Liver (tissue), 8 donors: ENCODE measurements at regions not wholly inside any gene's neighbourhood (a gene's known extent, or its start where the extent isn't known, plus 50 kb on each side); places are given as distances from the start of the nearest gene placed in this dataset.

Experiments used
- DNase-seq: peaks from one replicate; pipeline ENCODE4 v3.0.0-alpha.2; 2017; ENCODE audit warnings: low spot score
- H3K27ac ChIP-seq, 2 donors: one replicate each; pipeline ENCODE4 v1.7.0; 2013; ENCODE audit warnings: inconsistent platforms in 2 of 2, low read length in 2 of 2, control low read depth in 1 of 2, low read depth in 1 of 2, mild to moderate bottlenecking in 1 of 2
- H3K27me3 ChIP-seq, 4 donors: one replicate each; pipeline versions ENCODE4 v1.6.1 to v1.7.0; 2013; ENCODE audit warnings: low read length in 3 of 4, inconsistent platforms in 1 of 4, mild to moderate bottlenecking in 1 of 4, moderate library complexity in 1 of 4; ENCODE audit not compliant: control insufficient read depth in 4 of 4, insufficient read depth in 4 of 4
- H3K36me3 ChIP-seq, 4 donors: one replicate each; pipeline versions ENCODE4 v1.6.1 to v1.7.0; 2013; ENCODE audit warnings: low read length in 3 of 4, mild to moderate bottlenecking in 3 of 4, low read depth in 1 of 4, moderate library complexity in 1 of 4; ENCODE audit not compliant: control insufficient read depth in 4 of 4, insufficient read depth in 3 of 4
- H3K4me1 ChIP-seq, 4 donors: one replicate each; pipeline versions ENCODE4 v1.6.1 to v1.7.0; 2013; ENCODE audit warnings: low read length in 3 of 4, mild to moderate bottlenecking in 3 of 4, moderate library complexity in 1 of 4; ENCODE audit not compliant: control insufficient read depth in 4 of 4, insufficient read depth in 4 of 4
- H3K4me3 ChIP-seq, 3 donors: one replicate each; pipeline versions ENCODE4 v1.6.1 to v1.7.0; 2013; ENCODE audit warnings: low read length in 3 of 3, control low read depth in 1 of 3, low read depth in 1 of 3, mild to moderate bottlenecking in 1 of 3
- H3K9ac ChIP-seq, 2 donors: one replicate each; pipeline ENCODE4 v1.7.0; 2013; ENCODE audit warnings: low read length in 2 of 2, mild to moderate bottlenecking in 2 of 2, moderate library complexity in 2 of 2, control low read depth in 1 of 2, low read depth in 1 of 2
- H3K9me3 ChIP-seq, 4 donors: one replicate each; pipeline versions ENCODE4 v1.6.1 to v1.7.0; 2013; ENCODE audit warnings: low read length in 3 of 4; ENCODE audit not compliant: control insufficient read depth in 4 of 4
- ATF3 ChIP-seq: IDR thresholded peaks from 2 replicates; pipeline ENCODE4 v1.6.1; 2016; ENCODE audit warnings: antibody characterized with exemption
- CTCF ChIP-seq: fragments of 150-350 bp; IDR thresholded peaks from 2 replicates; pipeline ENCODE4 v1.5.1; 2017; ENCODE audit warnings: improper control_type of control experiment, low read depth, low read length; ENCODE audit not compliant: missing input control
- EGR1 ChIP-seq, 2 donors: IDR thresholded peaks; 2 replicates each; pipeline ENCODE4 v1.6.1; 2016 to 2018; ENCODE audit warnings: antibody characterized with exemption in 2 of 2, low read depth in 2 of 2
- FOXA1 ChIP-seq: IDR thresholded peaks from 2 replicates; pipeline ENCODE4 v1.6.1; 2016; ENCODE audit warnings: antibody characterized with exemption
- FOXA2 ChIP-seq: IDR thresholded peaks from 2 replicates; pipeline ENCODE4 v1.6.1; 2016; ENCODE audit warnings: antibody characterized with exemption
- GABPA ChIP-seq, 2 donors: IDR thresholded peaks in 1 of 2; conservative IDR thresholded peaks in 1 of 2; 2 replicates each; pipeline ENCODE4 v1.6.1; 2016; ENCODE audit warnings: antibody characterized with exemption in 2 of 2, mild to moderate bottlenecking in 1 of 2, moderate library complexity in 1 of 2
- HNF4A ChIP-seq, 2 donors: conservative IDR thresholded peaks; 2 replicates each; pipeline ENCODE4 v1.6.1; 2016; ENCODE audit warnings: antibody characterized with exemption in 2 of 2, mild to moderate bottlenecking in 2 of 2
- HNF4G ChIP-seq: IDR thresholded peaks from 2 replicates; pipeline ENCODE4 v1.6.1; 2016; ENCODE audit warnings: antibody characterized with exemption
- MAX ChIP-seq: IDR thresholded peaks from 2 replicates; pipeline ENCODE4 v1.6.1; 2016; ENCODE audit warnings: antibody characterized with exemption
- NR2F2 ChIP-seq: IDR thresholded peaks from 2 replicates; pipeline ENCODE4 v1.6.1; 2016; ENCODE audit warnings: antibody characterized with exemption
- RAD21 ChIP-seq, 2 donors: IDR thresholded peaks; 2 replicates each; pipeline ENCODE4 v1.6.1; 2016; ENCODE audit warnings: antibody characterized with exemption in 2 of 2, mild to moderate bottlenecking in 2 of 2
- RXRA ChIP-seq, 2 donors: IDR thresholded peaks; 2 replicates each; pipeline ENCODE4 v1.6.1; 2017 to 2018; ENCODE audit warnings: antibody characterized with exemption in 2 of 2, mild to moderate bottlenecking in 1 of 2
- SP1 ChIP-seq: IDR thresholded peaks from 2 replicates; pipeline ENCODE4 v1.6.1; 2018; ENCODE audit warnings: antibody characterized with exemption, mild to moderate bottlenecking
- TAF1 ChIP-seq: conservative IDR thresholded peaks from 2 replicates; pipeline ENCODE4 v1.6.1; 2016; ENCODE audit warnings: antibody characterized with exemption, mild to moderate bottlenecking
- YY1 ChIP-seq: IDR thresholded peaks from 2 replicates; pipeline ENCODE4 v1.6.1; 2016; ENCODE audit warnings: antibody characterized with exemption, mild to moderate bottlenecking
- ZBTB33 ChIP-seq: IDR thresholded peaks from 2 replicates; pipeline ENCODE4 v1.6.1; 2016; ENCODE audit warnings: antibody characterized with exemption
- WGBS: extraction: QIAGEN DNeasy Blood & Tissue Kit; methylation state at CpG from one replicate; pipeline ENCODE4 v1.1.7; 2013; 5-methylcytosine and 5-hydroxymethylcytosine counted together
- TF ChIP-seq, protein P1 (sequence below): IDR thresholded peaks from 2 replicates; pipeline ENCODE4 v1.6.1; 2016; ENCODE audit warnings: antibody characterized with exemption, mild to moderate bottlenecking
- donor health status: healthy.
- donor health status: healthy.
- donor health status: healthy.
- donor health status: healthy.
- donor health status: healthy.

DNA sequence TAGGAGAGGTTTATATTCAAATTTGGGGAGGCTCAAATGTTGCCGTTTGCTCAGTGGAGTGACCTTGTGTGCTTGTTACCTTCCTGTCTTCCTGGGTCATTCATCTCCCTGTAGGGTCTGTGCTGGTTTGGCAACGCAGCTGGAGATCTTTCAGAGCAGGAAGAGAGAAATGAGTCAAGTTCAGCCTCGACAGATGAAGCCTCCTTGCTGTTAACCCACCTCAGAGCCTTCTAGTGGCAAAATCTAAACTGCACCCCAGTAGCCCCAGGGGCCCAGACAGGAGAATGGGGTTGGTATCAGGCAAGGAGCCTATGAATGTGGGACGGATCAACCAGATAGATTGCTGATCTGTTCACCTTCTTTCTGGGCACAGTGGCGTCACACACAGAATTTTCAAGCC lies 999.3 kb downstream of the VRK1 start:
- Histone ChIP-seq H3K27me3 (peaks cover 0 to 1% (median 0%) of the 10 kb centered on the region in 4 donors), H3K9me3 (no peaks in the 10 kb centered on the region), H3K36me3 (no peaks in the 10 kb centered on the region), H3K27ac (no peak overlapping the region), H3K9ac (no peak overlapping the region), H3K4me3 (no peak overlapping the region), H3K4me1 (no peaks in the 10 kb centered on the region)
- no peak for DNase-seq
- 61% methylated on average over 5 of the region's 5 CpGs for WGBS
- TF ChIP-seq MAX: no peak
- no peak for TF ChIP-seq SP1
- TF ChIP-seq NR2F2: no peak
- TF ChIP-seq CTCF: no peak
- no peak for TF ChIP-seq HNF4G
- no peak for TF ChIP-seq RAD21 (IDR thresholded peaks at IDR 0.05)
- no peak for TF ChIP-seq ZBTB33
- no peak for TF ChIP-seq GABPA (IDR thresholded peaks at IDR 0.05 in 1 of 2, conservative IDR thresholded peaks at IDR 0.05 in 1 of 2)
- no peak for TF ChIP-seq FOXA1
- TF ChIP-seq, protein P1, sequence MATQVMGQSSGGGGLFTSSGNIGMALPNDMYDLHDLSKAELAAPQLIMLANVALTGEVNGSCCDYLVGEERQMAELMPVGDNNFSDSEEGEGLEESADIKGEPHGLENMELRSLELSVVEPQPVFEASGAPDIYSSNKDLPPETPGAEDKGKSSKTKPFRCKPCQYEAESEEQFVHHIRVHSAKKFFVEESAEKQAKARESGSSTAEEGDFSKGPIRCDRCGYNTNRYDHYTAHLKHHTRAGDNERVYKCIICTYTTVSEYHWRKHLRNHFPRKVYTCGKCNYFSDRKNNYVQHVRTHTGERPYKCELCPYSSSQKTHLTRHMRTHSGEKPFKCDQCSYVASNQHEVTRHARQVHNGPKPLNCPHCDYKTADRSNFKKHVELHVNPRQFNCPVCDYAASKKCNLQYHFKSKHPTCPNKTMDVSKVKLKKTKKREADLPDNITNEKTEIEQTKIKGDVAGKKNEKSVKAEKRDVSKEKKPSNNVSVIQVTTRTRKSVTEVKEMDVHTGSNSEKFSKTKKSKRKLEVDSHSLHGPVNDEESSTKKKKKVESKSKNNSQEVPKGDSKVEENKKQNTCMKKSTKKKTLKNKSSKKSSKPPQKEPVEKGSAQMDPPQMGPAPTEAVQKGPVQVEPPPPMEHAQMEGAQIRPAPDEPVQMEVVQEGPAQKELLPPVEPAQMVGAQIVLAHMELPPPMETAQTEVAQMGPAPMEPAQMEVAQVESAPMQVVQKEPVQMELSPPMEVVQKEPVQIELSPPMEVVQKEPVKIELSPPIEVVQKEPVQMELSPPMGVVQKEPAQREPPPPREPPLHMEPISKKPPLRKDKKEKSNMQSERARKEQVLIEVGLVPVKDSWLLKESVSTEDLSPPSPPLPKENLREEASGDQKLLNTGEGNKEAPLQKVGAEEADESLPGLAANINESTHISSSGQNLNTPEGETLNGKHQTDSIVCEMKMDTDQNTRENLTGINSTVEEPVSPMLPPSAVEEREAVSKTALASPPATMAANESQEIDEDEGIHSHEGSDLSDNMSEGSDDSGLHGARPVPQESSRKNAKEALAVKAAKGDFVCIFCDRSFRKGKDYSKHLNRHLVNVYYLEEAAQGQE: no peak
- TF ChIP-seq FOXA2: no peak
- TF ChIP-seq HNF4A (conservative IDR thresholded peaks at IDR 0.05): no peak
- no peak for TF ChIP-seq TAF1
- no peak for TF ChIP-seq ATF3

DNA sequence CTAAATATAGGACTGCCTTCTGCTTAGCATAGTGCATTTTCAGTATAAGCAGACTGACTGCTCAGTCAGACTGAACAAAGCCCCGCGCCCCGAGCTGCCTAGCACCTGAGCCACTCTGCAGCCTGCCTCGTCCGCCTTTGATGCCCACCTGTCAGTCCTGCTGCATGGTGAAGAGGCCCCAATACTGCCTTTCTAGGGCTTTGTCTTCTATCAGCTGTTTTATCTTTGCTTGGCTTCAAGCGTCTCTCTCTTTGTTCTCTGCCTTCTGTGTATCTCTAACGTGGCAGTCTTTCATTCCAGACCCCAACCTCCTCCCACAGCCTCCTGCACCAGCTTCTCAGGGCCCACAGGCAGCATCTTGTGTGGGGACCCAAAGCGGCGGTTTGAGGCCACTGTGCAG lies 1001.0 kb downstream of the VRK1 start:
- TF ChIP-seq HNF4G (no peak), RXRA (IDR thresholded peaks at IDR 0.05) (no peak), FOXA2 (no peak), TAF1 (no peak), NR2F2 (no peak), FOXA1 (no peak), HNF4A (conservative IDR thresholded peaks at IDR 0.05) (no peak), RAD21 (IDR thresholded peaks at IDR 0.05) (no peak), YY1 (no peak), SP1 (no peak), CTCF (no peak), EGR1 (IDR thresholded peaks at IDR 0.05; ENCODE audit: low read depth in 2 of 2) (no peak), MAX (no peak)
- TF ChIP-seq, protein P1: no peak
- no peak overlapping the region for H3K9ac ChIP-seq
- H3K4me1 ChIP-seq: no peaks in the 10 kb centered on the region

More for the DNA sequence above, 1001.0 kb downstream of the VRK1 start:
- no peak overlapping the region for H3K27ac ChIP-seq
- no peak overlapping the region for H3K4me3 ChIP-seq
- 70% methylated on average over 9 of the region's 9 CpGs for WGBS
- DNase-seq: no peak
- no peaks in the 10 kb centered on the region for H3K9me3 ChIP-seq
- peaks cover 0 to 7% (median 0%) of the 10 kb centered on the region in 4 donors for H3K27me3 ChIP-seq
- H3K36me3 ChIP-seq: no peaks in the 10 kb centered on the region
